ENCODE measurements at regions not wholly inside any gene's neighbourhood (a gene's known extent, or its start where the extent isn't known, plus 50 kb on each side); places are given as distances from the start of the nearest gene placed in this dataset.
"Not testable (repeated sequence)": the region's sequence is repeated elsewhere in the genome, so short reads cannot be mapped to it uniquely, and the experiment has no call there.

GRCh38 chr2:122244598-122245229 lies 489.3 kb downstream of the TSN start:
- no peak for DNase-seq

GRCh38 chr2:122249673-122250072 lies 494.2 kb downstream of the TSN start:
- DNase-seq: no peak

GRCh38 chr2:122251158-122251557 lies 495.7 kb downstream of the TSN start:
- DNase-seq: no peak

- no peak for DNase-seq
Measured at GRCh38 chr2:122251566-122251965, 496.1 kb downstream of the TSN start.

GRCh38 chr2:122255924-122256323 lies 500.5 kb downstream of the TSN start:
- DNase-seq: no peak

GRCh38 chr2:122261911-122262310 lies 506.5 kb downstream of the TSN start:
- no peak for DNase-seq

GRCh38 chr2:122263746-122264145 lies 508.3 kb downstream of the TSN start:
- DNase-seq: no peak

GRCh38 chr2:122266636-122267035 lies 511.2 kb downstream of the TSN start:
- no peak for DNase-seq

GRCh38 chr2:122267947-122268346 lies 512.5 kb downstream of the TSN start:
- DNase-seq: no peak

- DNase-seq: no peak
Measured at GRCh38 chr2:122273785-122274419, 518.5 kb downstream of the TSN start.

GRCh38 chr2:122277956-122278355 lies 522.5 kb downstream of the TSN start:
- no peak for DNase-seq

- DNase-seq: no peak
Measured at GRCh38 chr2:122300758-122301157, 545.3 kb downstream of the TSN start.

- no peak for DNase-seq
Measured at GRCh38 chr2:122307763-122308162, 552.3 kb downstream of the TSN start.

- no peak for DNase-seq
Measured at GRCh38 chr2:122315306-122315705, 559.9 kb downstream of the TSN start.

GRCh38 chr2:122319539-122320132 lies 564.2 kb downstream of the TSN start:
- DNase-seq: no peak

- DNase-seq: no peak
Measured at GRCh38 chr2:122322815-122323214, 567.4 kb downstream of the TSN start.

- DNase-seq: no peak
Measured at GRCh38 chr2:122323927-122324326, 568.5 kb downstream of the TSN start.

GRCh38 chr2:122326471-122326870 lies 571.0 kb downstream of the TSN start:
- no peak for DNase-seq

GRCh38 chr2:122328816-122329215 lies 573.4 kb downstream of the TSN start:
- no peak for DNase-seq

GRCh38 chr2:122329278-122329677 lies 573.8 kb downstream of the TSN start:
- DNase-seq: no peak

GRCh38 chr2:122333932-122334331 lies 578.5 kb downstream of the TSN start:
- DNase-seq: no peak

GRCh38 chr2:122338000-122338399 lies 582.5 kb downstream of the TSN start:
- DNase-seq: no peak

GRCh38 chr2:122340246-122340645 lies 584.8 kb downstream of the TSN start:
- DNase-seq: no peak

GRCh38 chr2:122341007-122341406 lies 585.6 kb downstream of the TSN start:
- DNase-seq: no peak

- not testable (repeated sequence) for DNase-seq
Measured at GRCh38 chr2:122352151-122352550, 596.7 kb downstream of the TSN start.
